Retinal pigment epithelial cell (primary cell): ENCODE measurements at regions not wholly inside any gene's neighbourhood (a gene's known extent, or its start where the extent isn't known, plus 50 kb on each side); places are given as distances from the start of the nearest gene placed in this dataset.

Source experiments
- DNase-seq: peaks from one replicate; pipeline ENCODE4 v3.0.0-alpha.2; 2010; ENCODE audit warnings: low read depth
- H3K4me3 ChIP-seq: 2 replicates; pipeline ENCODE4 v1.5.1; 2011; ENCODE audit warnings: mild to moderate bottlenecking, low read length, control low read depth, moderate library complexity
- CTCF ChIP-seq: conservative IDR thresholded peaks from 2 replicates; pipeline ENCODE4 v1.5.1; 2011; ENCODE audit warnings: low read depth, low read length, control low read depth, inconsistent platforms

GRCh38 chr12:61985830-61986229 is 274.4 kb upstream of the USP15 start:
- H3K4me3 ChIP-seq = no peak overlapping the region
- no peak for DNase-seq
- no peak for TF ChIP-seq CTCF

GRCh38 chr12:61987173-61987572 is 273.0 kb upstream of the USP15 start:
- no peak for TF ChIP-seq CTCF
- no peak for DNase-seq
- no peak overlapping the region for H3K4me3 ChIP-seq

- no peak for TF ChIP-seq CTCF
- H3K4me3 ChIP-seq = no peak overlapping the region
- no peak for DNase-seq
These were observed 268.5 kb upstream of the USP15 start for GRCh38 chr12:61991661-61992060.

GRCh38 chr12:61993734-61994345 is 266.4 kb upstream of the USP15 start:
- no peak for DNase-seq

DNA sequence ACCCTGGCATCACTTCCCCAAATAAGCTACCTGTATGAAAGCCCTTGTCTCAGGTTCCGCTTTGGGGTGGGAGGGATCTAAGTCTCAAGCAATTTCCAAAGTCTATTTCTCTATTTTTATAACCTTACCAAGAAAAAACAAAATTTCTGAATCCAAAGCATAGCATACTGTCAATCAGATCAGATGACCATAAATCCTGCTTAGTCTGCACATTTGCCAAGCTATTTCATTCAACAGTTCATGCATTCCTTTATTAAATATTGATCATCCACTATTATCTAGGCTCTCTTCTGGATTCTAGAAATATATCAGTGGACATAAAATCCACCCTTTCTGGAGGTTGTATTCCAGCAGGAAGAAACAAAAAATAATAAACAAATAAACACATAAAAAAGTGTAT is 263.5 kb upstream of the USP15 start:
- TF ChIP-seq CTCF = no peak
- DNase-seq = no peak

More at GRCh38 chr12:61993734-61994345, 266.4 kb upstream of the USP15 start:
- peak; percentile 90 for TF ChIP-seq CTCF
- H3K4me3 ChIP-seq = no peak overlapping the region

GRCh38 chr12:61998791-61999190 is 261.4 kb upstream of the USP15 start:
- no peak overlapping the region for H3K4me3 ChIP-seq
- peak; percentile 27 for DNase-seq
- TF ChIP-seq CTCF = no peak

More for the DNA sequence above, 263.5 kb upstream of the USP15 start:
- no peak overlapping the region for H3K4me3 ChIP-seq

- no peak overlapping the region for H3K4me3 ChIP-seq
- TF ChIP-seq CTCF = no peak
- DNase-seq = peak; percentile 10
These were observed 260.9 kb upstream of the USP15 start for GRCh38 chr12:61999311-61999710.
